ENCODE measurements at regions not wholly inside any gene's neighbourhood (a gene's known extent, or its start where the extent isn't known, plus 50 kb on each side); places are given as distances from the start of the nearest gene placed in this dataset.

- WGBS (ENCODE audit: low lambda C conversion rate): 29% methylated on average over 3 of the region's 3 CpGs
Observed at GRCh38 chr5:120358949-120359348, 105.2 kb upstream of the PRR16 start.

DNA sequence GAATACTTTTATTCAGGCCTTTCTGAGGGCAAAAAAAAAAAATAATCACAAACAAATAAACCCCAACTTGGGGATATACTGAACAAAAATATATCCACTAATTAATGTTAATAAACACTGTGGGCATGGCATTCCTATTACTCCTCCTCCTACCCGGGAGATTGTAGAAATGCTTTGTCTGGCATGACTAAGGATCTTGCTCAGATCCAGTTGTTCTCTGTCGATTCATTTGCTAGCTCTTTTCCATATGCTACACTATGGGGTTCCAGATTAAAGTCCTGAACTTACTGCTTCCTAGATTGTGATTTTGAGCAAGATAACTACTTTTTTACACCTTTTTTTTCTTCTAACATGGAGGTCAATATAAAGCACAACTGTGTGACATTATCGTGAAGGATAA is 102.2 kb upstream of the PRR16 start:
- TF ChIP-seq ATAD3A (CRISPR knock-in tag; IDR thresholded peaks at IDR 0.05) (no peak), ZBTB25 (CRISPR knock-in tag; IDR thresholded peaks at IDR 0.05) (no peak), ZNF143 (CRISPR knock-in tag; IDR thresholded peaks at IDR 0.05) (no peak), XBP1 (CRISPR knock-in tag; IDR thresholded peaks at IDR 0.05) (no peak), ZFP36L1 (CRISPR knock-in tag; IDR thresholded peaks at IDR 0.05) (no peak), ZNF761 (CRISPR knock-in tag; conservative IDR thresholded peaks at IDR 0.05) (no peak)
- no peaks in the 10 kb centered on the region for H3K36me3 ChIP-seq (replicated peaks in 1 of 2; ENCODE audit: control insufficient read depth in 1 of 2, insufficient read depth in 2 of 2, low read length in 2 of 2)
- FAIRE-seq: no peak
- ChIA-PET POLR2A (no interaction called here), CTCF (ENCODE audit: low intra/inter-chr PET ratio, low total read pairs) (no interaction called here)
- no peak overlapping the region for H3K4me2 ChIP-seq (ENCODE audit: low read depth, low read length)
- BruUV-seq (replicated peaks): no TSS peak
- ATAC-seq: no peak
- H4K20me1 ChIP-seq (ENCODE audit: insufficient read depth, low read length): no peaks in the 10 kb centered on the region
- in situ Hi-C loops (cut with HindIII; ENCODE audit: extremely low pct_ligation_motif_present, low pct_unique_long_range_greater_than_20kb) (no loop called here), intact Hi-C loops (cut with micrococcal nuclease; ENCODE audit: unreplicated experiment) (no loop called here)
- H3K4me3 ChIP-seq (replicated peaks in 1 of 3; ENCODE audit: insufficient read depth in 1 of 3, low read depth in 2 of 3, low read length in 3 of 3): no peak overlapping the region
- WGBS (ENCODE audit: low lambda C conversion rate): 5% methylated on average over 3 of the region's 3 CpGs
- no peak overlapping the region for H3K27ac ChIP-seq (ENCODE audit: extremely low read length, insufficient read depth, low read length)
- no peak overlapping the region for H3K9ac ChIP-seq (ENCODE audit: insufficient read depth, low read depth, low read length)
- DNase-seq (ENCODE audit: low spot score): no peak
- H3K27me3 ChIP-seq (ENCODE audit: control insufficient read depth in 1 of 2, insufficient read depth in 2 of 2, low read length in 2 of 2): no peaks in the 10 kb centered on the region
- H3K79me2 ChIP-seq (ENCODE audit: insufficient read depth, low read length): no peaks in the 10 kb centered on the region
- H2AFZ ChIP-seq (ENCODE audit: low read length): no peak overlapping the region
- no peaks in the 10 kb centered on the region for H3K9me3 ChIP-seq (ENCODE audit: low read length)
- H3K4me1 ChIP-seq (ENCODE audit: insufficient read depth, low read length): no peaks in the 10 kb centered on the region

More at GRCh38 chr5:120358949-120359348, 105.2 kb upstream of the PRR16 start:
- Histone ChIP-seq H2AFZ (ENCODE audit: low read length) (no peak overlapping the region), H3K27me3 (ENCODE audit: control insufficient read depth in 1 of 2, insufficient read depth in 2 of 2, low read length in 2 of 2) (no peaks in the 10 kb centered on the region), H3K9ac (ENCODE audit: insufficient read depth, low read depth, low read length) (no peak overlapping the region), H3K27ac (ENCODE audit: extremely low read length, insufficient read depth, low read length) (no peak overlapping the region), H3K36me3 (replicated peaks in 1 of 2; ENCODE audit: control insufficient read depth in 1 of 2, insufficient read depth in 2 of 2, low read length in 2 of 2) (no peaks in the 10 kb centered on the region), H3K79me2 (ENCODE audit: insufficient read depth, low read length) (no peaks in the 10 kb centered on the region), H3K4me3 (replicated peaks in 1 of 3; ENCODE audit: insufficient read depth in 1 of 3, low read depth in 2 of 3, low read length in 3 of 3) (no peak overlapping the region), H4K20me1 (ENCODE audit: insufficient read depth, low read length) (no peaks in the 10 kb centered on the region), H3K4me2 (ENCODE audit: low read depth, low read length) (no peak overlapping the region), H3K9me3 (ENCODE audit: low read length) (no peaks in the 10 kb centered on the region), H3K4me1 (ENCODE audit: insufficient read depth, low read length) (no peaks in the 10 kb centered on the region)
- intact Hi-C loops (cut with micrococcal nuclease; ENCODE audit: unreplicated experiment) (no loop called here), in situ Hi-C loops (cut with HindIII; ENCODE audit: extremely low pct_ligation_motif_present, low pct_unique_long_range_greater_than_20kb) (no loop called here)
- POLR2A ChIA-PET: no interaction called here
- no peak for ATAC-seq
- CTCF ChIA-PET (ENCODE audit: low intra/inter-chr PET ratio, low total read pairs): no interaction called here
- BruUV-seq (replicated peaks): no TSS peak
- FAIRE-seq: no peak
- DNase-seq (ENCODE audit: low spot score): no peak
- no peak for TF ChIP-seq KAT2B (IDR thresholded peaks at IDR 0.05; ENCODE audit: borderline replicate concordance, low read depth, low read length)
- no peak for TF ChIP-seq ZNF792 (CRISPR knock-in tag; IDR thresholded peaks at IDR 0.05)
- TF ChIP-seq NCOR1 (IDR thresholded peaks at IDR 0.05; ENCODE audit: borderline replicate concordance, low read length): no peak
- TF ChIP-seq ATM (IDR thresholded peaks at IDR 0.05; ENCODE audit: borderline replicate concordance): no peak
- no peak for TF ChIP-seq JUNB (CRISPR knock-in tag; IDR thresholded peaks at IDR 0.05; ENCODE audit: borderline replicate concordance)
- TF ChIP-seq KLF9 (CRISPR knock-in tag; IDR thresholded peaks at IDR 0.05; ENCODE audit: low read depth): no peak
- no peak for TF ChIP-seq TBP (CRISPR knock-in tag; IDR thresholded peaks at IDR 0.05)
- TF ChIP-seq RBM39 (IDR thresholded peaks at IDR 0.05; ENCODE audit: low read depth, low read length, poor library complexity, severe bottlenecking): no peak
- TF ChIP-seq, protein P1, sequence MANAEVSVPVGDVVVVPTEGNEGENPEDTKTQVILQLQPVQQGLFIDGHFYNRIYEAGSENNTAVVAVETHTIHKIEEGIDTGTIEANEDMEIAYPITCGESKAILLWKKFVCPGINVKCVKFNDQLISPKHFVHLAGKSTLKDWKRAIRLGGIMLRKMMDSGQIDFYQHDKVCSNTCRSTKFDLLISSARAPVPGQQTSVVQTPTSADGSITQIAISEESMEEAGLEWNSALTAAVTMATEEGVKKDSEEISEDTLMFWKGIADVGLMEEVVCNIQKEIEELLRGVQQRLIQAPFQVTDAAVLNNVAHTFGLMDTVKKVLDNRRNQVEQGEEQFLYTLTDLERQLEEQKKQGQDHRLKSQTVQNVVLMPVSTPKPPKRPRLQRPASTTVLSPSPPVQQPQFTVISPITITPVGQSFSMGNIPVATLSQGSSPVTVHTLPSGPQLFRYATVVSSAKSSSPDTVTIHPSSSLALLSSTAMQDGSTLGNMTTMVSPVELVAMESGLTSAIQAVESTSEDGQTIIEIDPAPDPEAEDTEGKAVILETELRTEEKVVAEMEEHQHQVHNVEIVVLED (CRISPR knock-in tag; IDR thresholded peaks at IDR 0.05; ENCODE audit: borderline replicate concordance): no peak

Measured in HepG2 (cell line).